ENCODE measurements at regions not wholly inside any gene's neighbourhood (a gene's known extent, or its start where the extent isn't known, plus 50 kb on each side); places are given as distances from the start of the nearest gene placed in this dataset.

- no peak for DNase-seq
Measured at GRCh38 chr13:26838821-26839220, 78.2 kb upstream of the GPR12 start.

GRCh38 chr13:26837997-26838396 is 77.4 kb upstream of the GPR12 start:
- no peak for DNase-seq

GRCh38 chr13:26837102-26837501 is 76.5 kb upstream of the GPR12 start:
- DNase-seq, result no peak

GRCh38 chr13:26836626-26837025 is 76.0 kb upstream of the GPR12 start:
- no peak for DNase-seq

GRCh38 chr13:26834646-26835045 is 74.1 kb upstream of the GPR12 start:
- peak in 9 of 56 donors; percentile 3 to 28 (median 8) for DNase-seq

- DNase-seq, result no peak
Measured at GRCh38 chr13:26831336-26831908, 70.8 kb upstream of the GPR12 start.

- no peak for DNase-seq
Measured at GRCh38 chr13:26829716-26830115, 69.1 kb upstream of the GPR12 start.

GRCh38 chr13:26824581-26824980 is 64.0 kb upstream of the GPR12 start:
- no peak for DNase-seq

- no peak for DNase-seq
Measured at GRCh38 chr13:26822146-26822545, 61.6 kb upstream of the GPR12 start.

- no peak for DNase-seq
Measured at GRCh38 chr13:26821672-26822071, 61.1 kb upstream of the GPR12 start.

- no peak for DNase-seq
Measured at GRCh38 chr13:26820871-26821270, 60.3 kb upstream of the GPR12 start.

- no peak for DNase-seq
Measured at GRCh38 chr13:26819046-26819445, 58.5 kb upstream of the GPR12 start.

- no peak for DNase-seq
Measured at GRCh38 chr13:26816881-26817280, 56.3 kb upstream of the GPR12 start.

GRCh38 chr13:26813980-26814348 is 53.4 kb upstream of the GPR12 start:
- no peak for DNase-seq

- no peak for DNase-seq
Measured at GRCh38 chr13:26813321-26813979, 52.9 kb upstream of the GPR12 start.

- peak in 1 of 56 donors; percentile 5 for DNase-seq
Measured at GRCh38 chr13:26811581-26811980, 51.0 kb upstream of the GPR12 start.

Data from nucleus accumbens (tissue), 56 donors.